PC-3 (cell line): ENCODE measurements at regions not wholly inside any gene's neighbourhood (a gene's known extent, or its start where the extent isn't known, plus 50 kb on each side); places are given as distances from the start of the nearest gene placed in this dataset.

Source experiments
- CTCF ChIP-seq: fragments of 300-600 bp; sonication (generic); conservative IDR thresholded peaks from 2 replicates; pipeline ENCODE4 v1.5.1; 2017; ENCODE audit warnings: antibody characterized with exemption, low read depth, mild to moderate bottlenecking, low read length
- EZH2 ChIP-seq: fragments of 300-600 bp; sonication (generic); IDR thresholded peaks from one replicate; pipeline ENCODE4 v1.6.1; 2017; ENCODE audit warnings: antibody characterized with exemption, mild to moderate bottlenecking, low read length; ENCODE audit not compliant: unreplicated experiment

GRCh38 chr18:78561757-78562510 lies 417.7 kb upstream of the SALL3 start:
- no peak for TF ChIP-seq CTCF
- no peak for TF ChIP-seq EZH2
